HG03354 (cell line): ENCODE measurements at regions not wholly inside any gene's neighbourhood (a gene's known extent, or its start where the extent isn't known, plus 50 kb on each side); places are given as distances from the start of the nearest gene placed in this dataset.

Experiments
- ATAC-seq: cut with Tn5 transposase; IDR thresholded peaks from one replicate; pipeline ENCODE4 v1.9.1; 2021; ENCODE audit warnings: mild to moderate bottlenecking; ENCODE audit not compliant: unreplicated experiment, poor library complexity, severe bottlenecking

DNA sequence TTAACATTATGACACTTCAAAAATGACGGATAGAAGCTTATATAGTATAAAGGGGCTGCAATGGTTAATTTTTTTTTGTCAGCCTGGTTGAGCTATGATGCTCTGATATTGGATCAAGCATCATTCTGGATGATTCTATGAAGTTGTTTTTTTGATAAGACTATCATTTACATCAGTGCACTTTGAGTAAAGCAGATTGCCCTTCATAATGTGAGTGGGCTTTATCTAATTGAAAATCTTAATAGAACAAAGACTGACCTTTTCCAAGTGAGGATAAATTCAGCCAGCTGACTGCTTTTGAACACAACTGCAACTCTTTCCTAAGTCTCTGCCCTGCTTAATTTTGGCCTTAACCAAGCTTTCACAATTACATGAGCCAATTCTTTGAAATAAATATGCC, 1476.2 kb downstream of the NCAM2 start:
- no peak for ATAC-seq

DNA sequence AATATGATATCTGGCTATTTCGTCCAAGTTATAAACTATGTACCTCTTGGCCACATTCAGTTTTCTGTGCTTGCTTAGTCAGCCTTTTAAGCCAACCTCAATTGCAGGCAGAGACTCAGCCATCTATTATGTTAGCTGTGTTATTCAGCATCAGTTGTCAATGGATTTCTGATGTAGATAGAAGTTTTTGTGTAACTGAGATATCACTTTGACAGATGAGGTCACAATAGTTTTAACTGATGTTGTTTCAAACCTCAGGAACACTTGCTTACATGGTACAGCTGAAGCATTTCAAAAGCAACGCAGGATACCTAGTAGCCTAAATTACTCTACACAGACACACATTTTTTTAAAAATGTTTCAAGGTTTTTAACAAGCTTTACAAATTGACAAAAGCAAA, 1478.0 kb downstream of the NCAM2 start:
- no peak for ATAC-seq

GRCh38 chr21:22476726-22477646, 1478.8 kb downstream of the NCAM2 start:
- no peak for ATAC-seq

DNA sequence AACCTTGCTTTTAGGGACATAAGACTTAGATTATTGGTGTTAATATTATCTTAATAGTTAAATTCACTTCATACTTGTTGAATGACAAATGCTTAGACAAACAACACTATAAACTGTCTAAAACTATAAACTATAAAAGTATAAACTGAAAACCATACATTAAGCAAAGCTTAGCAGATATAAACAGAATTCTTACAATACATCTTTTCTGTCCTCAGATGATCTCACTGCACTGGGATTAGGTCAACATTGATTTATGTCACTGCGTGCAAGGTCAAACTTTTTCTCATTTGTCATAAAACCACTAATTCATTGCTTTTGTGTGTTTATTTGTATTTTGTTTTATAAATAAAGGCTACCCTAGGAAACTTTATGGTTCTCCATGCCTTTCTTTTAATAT, 1491.8 kb downstream of the NCAM2 start:
- no peak for ATAC-seq

GRCh38 chr21:22516230-22516629, 1518.0 kb downstream of the NCAM2 start:
- no peak for ATAC-seq

- ATAC-seq: no peak
Observed at GRCh38 chr21:22535630-22536029, 1537.4 kb downstream of the NCAM2 start.

- ATAC-seq: no peak
Observed at GRCh38 chr21:22536509-22536908, 1538.3 kb downstream of the NCAM2 start.

DNA sequence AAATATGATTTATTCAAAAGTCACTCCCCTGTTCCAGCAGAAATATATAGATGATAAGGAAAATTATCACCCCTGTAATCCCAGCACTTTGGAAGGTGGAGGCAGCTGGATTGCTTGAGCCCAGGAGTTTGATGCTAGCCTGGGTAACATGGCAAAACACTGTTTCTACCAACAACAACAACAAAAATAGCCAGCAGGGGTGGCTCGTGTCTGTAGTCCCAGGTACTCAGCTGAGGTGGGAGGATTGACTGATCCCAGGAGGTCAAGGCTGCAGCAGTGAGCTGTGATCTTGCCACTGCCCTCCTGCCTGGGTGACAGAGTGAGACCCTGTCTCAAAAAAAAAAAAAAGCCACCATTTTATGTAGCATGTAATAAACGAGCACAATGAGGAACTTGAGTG, 1546.5 kb downstream of the NCAM2 start:
- no peak for ATAC-seq

GRCh38 chr21:22552390-22552789, 1554.2 kb downstream of the NCAM2 start:
- ATAC-seq: no peak

- no peak for ATAC-seq
Observed at GRCh38 chr21:22554690-22555316, 1556.6 kb downstream of the NCAM2 start.

DNA sequence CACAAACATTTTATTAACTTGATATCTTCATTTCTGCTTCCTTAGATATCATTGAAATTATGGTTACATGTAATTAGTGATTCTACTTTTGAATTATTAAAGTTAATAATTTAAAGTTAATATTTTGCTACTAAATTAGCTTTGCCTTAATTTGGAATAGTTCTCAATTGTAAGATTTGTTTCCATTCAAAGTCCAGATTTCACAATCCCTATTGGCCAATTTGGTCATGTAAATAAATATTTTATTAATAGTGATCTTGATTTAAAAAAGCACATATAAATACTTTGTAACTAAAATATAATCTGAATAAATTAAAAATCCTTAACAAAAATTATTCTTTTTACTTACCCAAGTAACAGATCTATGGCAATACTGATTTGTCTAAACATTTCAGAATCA, 1558.6 kb downstream of the NCAM2 start:
- no peak for ATAC-seq

DNA sequence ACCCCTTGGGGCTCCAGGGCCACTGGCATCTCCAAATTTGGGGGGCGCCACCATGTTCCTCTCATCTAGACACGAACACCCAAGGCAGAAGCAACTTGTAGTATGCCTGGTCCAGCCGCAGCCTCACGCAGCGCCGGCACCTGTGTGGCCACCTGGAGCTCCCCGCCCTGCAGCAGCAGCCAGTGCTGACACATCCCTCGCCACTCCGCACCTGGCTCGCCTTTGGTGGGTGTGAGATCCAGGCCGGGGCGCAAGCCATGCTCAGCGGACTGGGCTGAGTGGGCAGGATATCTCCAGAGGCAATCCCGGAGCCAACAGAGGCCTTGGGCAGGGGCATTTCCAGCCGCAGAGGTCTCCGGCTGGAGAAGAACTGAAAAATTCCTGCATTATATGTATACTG, 1563.7 kb downstream of the NCAM2 start:
- ATAC-seq: no peak

- ATAC-seq: no peak
Observed at GRCh38 chr21:22573834-22574233, 1575.6 kb downstream of the NCAM2 start.

GRCh38 chr21:22575165-22575584, 1577.0 kb downstream of the NCAM2 start:
- ATAC-seq: no peak

DNA sequence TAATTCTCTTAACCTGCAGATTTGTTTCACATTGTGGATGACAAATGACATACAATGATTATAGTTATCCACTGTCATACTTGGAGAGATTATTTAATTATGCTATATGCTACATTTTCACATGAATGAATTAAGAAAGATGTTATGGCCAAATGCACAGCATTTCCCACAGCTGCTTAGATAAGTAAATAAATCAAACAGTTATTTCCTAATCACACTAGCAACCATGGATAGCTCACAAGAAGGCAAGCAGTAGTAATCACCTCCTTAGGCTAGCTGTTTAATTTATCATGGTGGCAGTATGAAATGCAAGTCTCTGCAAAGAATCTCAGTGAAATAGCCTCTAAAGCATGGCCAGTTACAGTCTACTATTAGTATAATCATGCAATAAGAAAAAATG, 1581.5 kb downstream of the NCAM2 start:
- no peak for ATAC-seq

- ATAC-seq: no peak
Observed at GRCh38 chr21:22582026-22582425, 1583.8 kb downstream of the NCAM2 start.

DNA sequence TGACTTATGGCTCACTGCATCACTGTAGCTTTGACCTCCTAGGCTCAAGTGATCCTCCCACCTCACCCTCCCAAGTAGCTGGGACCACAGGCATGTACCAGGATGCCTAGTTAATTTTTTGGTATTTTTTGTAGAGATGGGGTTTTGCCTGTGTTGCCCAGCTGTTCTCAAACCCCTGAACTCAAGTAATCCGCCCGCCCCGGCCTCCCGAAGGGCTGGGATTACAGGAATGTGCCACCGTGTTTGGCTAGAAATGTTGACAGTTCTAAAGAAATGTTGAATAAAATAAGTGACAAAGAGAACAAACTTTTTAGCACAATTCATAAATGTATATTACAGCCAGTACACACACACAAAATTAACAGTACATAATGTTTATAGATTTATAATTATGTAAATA, 1586.1 kb downstream of the NCAM2 start:
- no peak for ATAC-seq

DNA sequence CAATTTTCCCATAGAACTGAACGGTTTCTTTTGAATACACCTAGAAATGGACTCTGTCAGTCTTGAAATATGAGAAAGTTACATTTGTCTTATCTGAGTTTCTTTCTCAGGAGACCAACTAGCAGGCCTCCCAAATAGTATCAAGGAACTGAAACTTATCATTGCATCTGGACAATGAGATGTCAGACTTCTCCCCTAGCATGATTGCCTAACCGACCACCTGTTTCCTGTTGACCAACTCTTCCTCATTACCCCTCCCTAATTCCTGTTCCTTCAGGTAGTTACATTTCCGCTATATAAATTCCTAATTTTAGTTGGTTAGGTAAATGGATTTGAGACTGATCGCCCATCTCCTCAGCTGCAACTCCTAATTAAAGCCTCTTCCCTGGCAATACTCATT, 1587.3 kb downstream of the NCAM2 start:
- no peak for ATAC-seq

DNA sequence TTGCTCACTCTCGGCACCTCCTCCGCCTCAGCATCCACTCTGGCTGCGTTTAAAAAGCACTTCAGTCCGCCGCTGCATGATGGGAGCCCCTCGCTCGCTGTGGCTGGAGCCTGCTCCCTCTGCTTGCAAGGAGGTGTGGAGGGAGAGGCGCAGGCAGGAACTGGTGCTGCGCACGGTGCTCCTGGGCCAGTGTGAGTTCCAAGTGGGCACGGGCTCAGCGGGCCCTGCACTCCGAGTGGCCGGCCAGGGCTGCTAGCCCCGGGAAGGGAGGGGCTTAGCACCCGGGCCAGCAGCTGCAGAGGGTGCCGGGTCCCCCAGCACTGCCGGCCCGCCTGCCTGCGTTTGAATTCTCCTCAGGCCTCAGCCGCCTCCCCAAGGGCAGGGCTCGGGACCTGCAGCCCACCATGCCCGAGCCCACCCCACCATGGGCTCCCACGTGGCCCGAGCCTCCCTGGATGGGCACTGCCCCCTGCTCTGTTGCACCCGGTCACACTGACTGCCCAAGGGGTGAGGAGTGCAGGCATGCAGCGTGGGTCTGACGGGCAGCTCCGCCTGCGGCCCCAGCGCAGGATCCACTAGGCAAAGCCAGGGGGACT, 1599.5 kb downstream of the NCAM2 start:
- no peak for ATAC-seq

DNA sequence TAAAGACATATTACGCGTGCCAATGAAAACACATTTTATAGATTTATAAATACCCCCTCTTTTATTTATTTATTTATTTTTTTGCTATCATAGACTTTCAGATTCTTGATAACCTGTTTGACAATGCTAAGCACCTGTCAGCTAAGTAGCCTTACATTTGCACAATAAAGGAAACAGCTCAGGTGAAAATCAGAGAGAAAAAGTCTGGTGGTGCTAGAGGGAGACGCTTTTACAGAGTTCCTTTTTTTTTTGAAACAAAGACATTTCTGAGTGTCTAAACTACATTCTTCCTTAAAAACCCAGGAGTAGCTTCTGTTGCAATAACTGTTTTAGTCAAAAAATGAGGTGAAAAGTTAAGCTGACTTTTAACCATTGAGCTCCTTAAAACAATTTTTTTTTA, 1611.6 kb downstream of the NCAM2 start:
- no peak for ATAC-seq

- no peak for ATAC-seq
Observed at GRCh38 chr21:22627911-22628310, 1629.7 kb downstream of the NCAM2 start.
